Ecto neural progenitor cell (in vitro differentiated cells): ENCODE measurements at regions not wholly inside any gene's neighbourhood (a gene's known extent, or its start where the extent isn't known, plus 50 kb on each side); places are given as distances from the start of the nearest gene placed in this dataset.
"Not testable (repeated sequence)": the region's sequence is repeated elsewhere in the genome, so short reads cannot be mapped to it uniquely, and the experiment has no call there.

Source experiments
- DNase-seq: peaks from one replicate; pipeline ENCODE4 v3.0.0-alpha.2; 2018; ENCODE audit warnings: low spot score

GRCh38 chr4:128451270-128451905, 163.8 kb upstream of the PGRMC2 start:
- DNase-seq: no peak

- no peak for DNase-seq
Observed at GRCh38 chr4:128450326-128451120, 162.9 kb upstream of the PGRMC2 start.

GRCh38 chr4:128449251-128449650, 161.6 kb upstream of the PGRMC2 start:
- no peak for DNase-seq

- DNase-seq: no peak
Observed at GRCh38 chr4:128444544-128445302, 157.1 kb upstream of the PGRMC2 start.

GRCh38 chr4:128440923-128441322, 153.3 kb upstream of the PGRMC2 start:
- no peak for DNase-seq

GRCh38 chr4:128437023-128437422, 149.4 kb upstream of the PGRMC2 start:
- DNase-seq: not testable (repeated sequence)

- not testable (repeated sequence) for DNase-seq
Observed at GRCh38 chr4:128429023-128429613, 141.5 kb upstream of the PGRMC2 start.

GRCh38 chr4:128428397-128428796, 140.8 kb upstream of the PGRMC2 start:
- DNase-seq: no peak

GRCh38 chr4:128427832-128428366, 140.3 kb upstream of the PGRMC2 start:
- no peak for DNase-seq

- no peak for DNase-seq
Observed at GRCh38 chr4:128424527-128425497, 137.2 kb upstream of the PGRMC2 start.

GRCh38 chr4:128422296-128422695, 134.7 kb upstream of the PGRMC2 start:
- DNase-seq: not testable (repeated sequence)

- DNase-seq: no peak
Observed at GRCh38 chr4:128416921-128417320, 129.3 kb upstream of the PGRMC2 start.

GRCh38 chr4:128410037-128410436, 122.4 kb upstream of the PGRMC2 start:
- DNase-seq: no peak

- no peak for DNase-seq
Observed at GRCh38 chr4:128403586-128403985, 116.0 kb upstream of the PGRMC2 start.

- DNase-seq: no peak
Observed at GRCh38 chr4:128394778-128395177, 107.2 kb upstream of the PGRMC2 start.

- no peak for DNase-seq
Observed at GRCh38 chr4:128393101-128393704, 105.6 kb upstream of the PGRMC2 start.

- DNase-seq: no peak
Observed at GRCh38 chr4:128390475-128390996, 102.9 kb upstream of the PGRMC2 start.

- DNase-seq: no peak
Observed at GRCh38 chr4:128388796-128389195, 101.2 kb upstream of the PGRMC2 start.

GRCh38 chr4:128388352-128388630, 100.7 kb upstream of the PGRMC2 start:
- no peak for DNase-seq

- no peak for DNase-seq
Observed at GRCh38 chr4:128387600-128388351, 100.2 kb upstream of the PGRMC2 start.
